NCI-H2029 treated with DMSO at 0.1 percent for 48 hours (cell line): ENCODE measurements at regions not wholly inside any gene's neighbourhood (a gene's known extent, or its start where the extent isn't known, plus 50 kb on each side); places are given as distances from the start of the nearest gene placed in this dataset.

Source experiments
- DNase-seq: peaks from one replicate; lab custom pipeline; 2025; lab: John Stamatoyannopoulos, UW

DNA sequence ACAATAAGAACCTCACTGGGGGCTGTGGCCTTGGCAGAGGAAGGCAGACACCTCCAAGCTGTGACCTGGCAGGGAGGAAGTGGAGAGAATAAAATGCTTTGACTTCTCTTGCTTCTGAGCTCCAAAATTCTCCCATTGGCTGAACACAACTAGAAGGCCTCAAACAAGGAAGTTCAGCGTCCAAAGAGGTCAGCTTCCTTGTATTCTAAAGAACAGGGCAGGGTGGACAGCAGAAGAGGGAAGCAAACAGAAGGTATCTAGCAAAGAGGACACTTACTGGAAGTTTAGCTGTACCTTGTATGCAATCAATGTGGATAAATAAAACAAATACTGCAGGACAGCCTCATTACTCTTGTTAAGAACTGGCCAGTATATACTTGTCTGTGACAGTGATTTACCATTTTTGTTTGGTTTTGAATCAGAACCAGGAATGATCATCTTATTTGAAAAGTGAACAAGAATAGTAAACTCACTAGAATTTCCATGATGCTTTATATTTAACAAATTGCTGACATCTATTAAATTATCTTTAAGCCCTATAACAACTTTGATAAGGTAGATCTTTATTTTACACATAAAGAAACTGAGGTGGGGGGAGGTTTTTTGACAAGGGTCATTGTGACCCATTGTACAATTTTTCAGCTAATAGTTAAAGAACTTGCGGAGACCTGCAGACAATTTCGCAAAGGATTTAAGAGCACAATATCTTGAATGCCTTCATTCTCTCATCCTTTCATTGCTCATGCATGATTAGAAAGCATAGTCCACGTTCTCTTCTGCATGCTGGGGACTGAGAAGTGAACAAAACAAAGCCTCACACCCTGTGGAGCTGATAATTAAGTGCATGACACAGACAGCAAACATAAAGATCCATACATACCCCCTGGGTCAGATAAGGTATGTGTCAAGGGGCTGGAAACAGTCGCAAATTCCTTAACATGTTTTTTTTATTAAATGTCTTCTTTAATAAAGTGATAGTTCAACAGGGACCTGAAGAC lies 1448.0 kb downstream of the AACS start:
- no peak for DNase-seq

DNA sequence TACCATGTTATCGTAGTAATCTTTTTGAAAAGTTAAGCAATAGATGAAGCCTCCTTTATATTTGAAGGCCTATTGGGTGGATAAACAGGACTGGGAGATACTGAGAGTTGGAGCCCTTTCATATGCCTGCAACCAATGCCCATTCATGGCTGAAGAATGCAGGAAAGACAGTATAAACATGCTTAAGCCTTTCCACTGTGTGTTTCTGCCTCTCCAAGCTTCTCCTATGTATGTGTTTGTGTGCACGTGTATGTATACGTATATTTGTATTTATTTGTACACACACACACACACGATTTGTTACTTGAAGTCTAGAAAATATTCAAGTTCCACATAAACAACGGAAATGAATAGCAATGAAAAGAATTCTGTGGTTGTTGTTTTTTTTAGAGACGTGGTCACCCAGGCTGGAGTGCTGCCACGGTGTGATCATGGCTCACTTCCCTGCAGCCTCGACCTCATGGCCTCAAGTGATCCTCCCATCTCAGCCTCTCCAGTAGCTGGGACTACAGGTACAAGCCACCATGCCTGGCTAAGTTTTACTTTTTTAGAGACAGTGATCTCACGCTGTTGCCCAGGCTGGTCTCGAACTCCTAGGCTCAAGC lies 1453.5 kb downstream of the AACS start:
- no peak for DNase-seq

DNA sequence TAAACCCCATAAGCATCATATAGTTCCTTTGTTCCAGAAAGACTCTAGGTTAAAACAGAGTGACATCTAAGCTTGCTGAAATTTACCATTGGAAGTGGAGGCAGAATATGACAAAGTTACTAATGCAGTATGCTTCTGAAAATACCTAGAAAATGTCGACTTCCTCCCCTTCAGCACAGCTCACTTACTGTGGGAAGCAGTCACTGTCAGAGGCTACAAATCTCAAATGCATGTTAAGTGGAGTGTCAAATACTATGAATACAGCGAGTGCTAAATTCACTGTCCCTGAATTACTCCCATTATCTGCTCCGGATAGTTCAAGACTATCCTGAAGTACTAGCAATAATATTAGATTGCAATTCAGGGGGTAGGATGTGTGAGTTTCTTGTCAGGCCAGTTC lies 1454.6 kb downstream of the AACS start:
- no peak for DNase-seq

DNA sequence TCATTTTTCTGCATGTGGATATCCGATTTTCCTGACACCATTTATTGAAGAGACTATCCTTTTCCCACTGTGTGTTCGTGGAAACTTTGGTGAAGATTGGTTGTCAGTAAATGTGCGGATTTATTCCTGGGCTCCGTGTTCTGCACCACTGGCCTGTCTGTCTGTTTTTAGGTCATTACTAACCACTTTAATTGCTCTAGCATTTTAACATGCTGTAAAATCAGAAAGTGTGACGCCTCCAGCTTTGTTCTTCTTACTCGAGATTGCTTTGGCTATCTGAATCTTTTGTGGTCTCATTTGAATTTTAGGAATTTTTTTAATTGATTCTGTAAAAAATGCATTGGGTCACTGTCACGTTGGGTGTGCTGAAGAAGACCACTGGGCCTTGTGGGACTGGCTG lies 1458.7 kb downstream of the AACS start:
- no peak for DNase-seq

DNA sequence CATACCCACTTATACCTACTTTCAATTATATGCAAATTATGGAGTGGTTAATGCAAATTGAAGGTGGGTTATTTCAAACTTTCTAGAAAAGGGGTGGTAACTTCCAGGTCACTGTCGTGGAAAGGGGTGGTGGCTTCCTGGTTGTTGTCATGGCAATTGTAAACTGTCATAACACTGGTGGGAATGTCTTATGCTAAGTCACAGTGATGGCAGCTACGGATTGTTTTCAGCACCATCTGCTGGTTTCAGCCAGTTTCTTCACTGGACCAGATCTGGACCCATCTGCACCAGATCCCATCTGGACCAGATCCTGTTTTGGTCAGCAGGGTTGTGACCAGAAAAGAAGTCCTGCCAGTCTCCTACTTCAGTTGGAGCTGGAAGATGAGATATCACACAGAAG lies 1469.3 kb downstream of the AACS start:
- no peak for DNase-seq

DNA sequence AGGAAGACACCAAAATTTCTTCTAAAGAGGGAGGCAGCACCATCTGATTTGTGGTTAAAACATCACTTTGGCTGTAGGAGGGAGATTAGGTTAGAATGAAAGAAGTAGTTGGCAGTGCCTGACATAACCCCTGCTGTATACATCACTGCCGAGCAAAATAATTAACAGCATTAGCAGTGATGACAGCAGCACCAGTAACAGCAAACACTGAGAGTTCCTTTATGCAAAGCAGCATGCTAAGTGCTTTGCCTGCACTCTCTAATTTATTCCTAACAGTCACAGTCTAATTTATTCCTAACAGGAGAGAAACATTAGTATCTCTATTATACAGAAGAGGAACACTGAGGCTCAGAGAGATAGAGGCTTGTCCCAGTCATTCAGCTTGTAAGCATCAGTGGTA lies 1469.7 kb downstream of the AACS start:
- DNase-seq: no peak

DNA sequence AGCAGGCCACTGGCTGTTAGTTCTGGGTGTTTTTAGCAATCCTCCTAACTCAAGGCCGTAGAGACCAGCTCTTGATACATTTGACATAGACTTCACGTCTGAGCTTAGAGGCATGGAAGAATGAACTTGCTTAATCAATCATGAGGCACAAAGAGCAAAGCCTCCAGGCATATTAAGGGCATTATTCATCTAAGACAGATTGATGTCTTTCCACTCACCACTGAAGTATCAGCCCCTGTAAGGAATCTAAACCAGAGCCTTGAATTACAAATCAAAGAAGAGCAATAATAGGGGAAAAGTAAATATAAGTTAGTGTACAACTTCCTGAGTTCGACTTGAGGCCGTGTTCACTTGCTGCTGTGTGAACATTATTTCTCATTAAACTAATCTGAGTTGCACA lies 1470.7 kb downstream of the AACS start:
- DNase-seq: no peak

DNA sequence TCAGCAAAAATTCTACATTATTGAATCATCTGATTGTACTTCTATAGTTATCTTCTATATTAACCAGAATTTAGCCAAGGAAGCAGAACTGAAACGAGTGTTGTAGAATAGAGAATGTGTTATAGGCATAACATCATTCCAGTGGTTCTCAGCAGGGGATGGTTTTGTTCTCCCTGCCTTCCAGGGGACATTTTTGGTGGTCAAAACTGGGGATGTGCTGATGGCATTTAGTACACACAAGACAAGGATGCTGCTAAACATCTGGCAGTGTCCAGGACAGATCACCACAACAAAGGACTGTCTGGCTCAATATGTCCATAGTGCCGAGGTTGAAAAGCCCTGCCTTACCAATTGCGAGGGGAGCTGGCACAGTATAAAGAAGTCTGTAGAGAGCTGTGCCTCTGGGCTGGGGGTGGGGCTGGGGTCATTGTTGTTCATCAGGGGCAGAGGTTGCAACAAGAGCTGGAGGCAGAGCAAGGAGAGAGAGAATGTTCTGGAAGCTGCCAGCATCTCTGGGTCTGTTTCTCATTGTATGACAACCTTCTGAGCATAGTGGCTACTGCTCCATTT lies 1472.8 kb downstream of the AACS start:
- no peak for DNase-seq

DNA sequence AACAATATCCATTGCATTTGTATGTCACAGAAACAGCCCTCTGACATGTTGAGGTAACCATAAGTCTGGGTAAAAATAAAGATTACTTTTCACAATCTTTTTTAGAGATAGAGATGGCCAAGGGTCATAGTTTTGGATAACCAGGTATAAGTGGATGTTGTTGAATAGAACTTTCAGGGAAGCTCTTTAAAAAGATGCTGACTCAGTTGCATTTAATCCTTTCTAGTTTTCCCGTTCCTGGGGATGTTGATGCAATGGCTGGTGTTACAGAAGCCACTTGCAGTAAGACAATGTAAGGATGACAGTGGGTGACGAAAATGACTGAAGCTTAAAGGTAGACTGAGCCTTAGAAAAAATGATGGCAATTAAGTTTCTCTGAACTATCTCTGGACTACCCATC lies 1473.7 kb downstream of the AACS start:
- no peak for DNase-seq

DNA sequence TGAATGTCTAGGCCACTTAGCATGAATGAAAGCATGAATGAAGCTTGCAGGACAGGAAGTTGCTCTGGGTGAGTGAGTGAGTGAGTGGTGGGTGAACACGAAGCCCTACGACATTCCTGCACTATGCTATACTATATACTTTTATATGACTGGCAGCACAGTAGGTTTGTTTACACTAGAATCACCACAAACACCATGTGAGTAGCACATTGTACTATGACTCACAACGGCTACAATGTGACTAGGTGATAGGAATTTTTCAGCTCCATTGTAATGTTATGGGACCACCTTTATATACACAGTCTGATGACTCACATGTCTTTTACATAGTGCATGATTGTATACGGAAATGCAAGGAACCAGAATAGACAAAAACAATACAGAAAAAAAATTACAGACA lies 1480.2 kb downstream of the AACS start:
- DNase-seq: no peak

DNA sequence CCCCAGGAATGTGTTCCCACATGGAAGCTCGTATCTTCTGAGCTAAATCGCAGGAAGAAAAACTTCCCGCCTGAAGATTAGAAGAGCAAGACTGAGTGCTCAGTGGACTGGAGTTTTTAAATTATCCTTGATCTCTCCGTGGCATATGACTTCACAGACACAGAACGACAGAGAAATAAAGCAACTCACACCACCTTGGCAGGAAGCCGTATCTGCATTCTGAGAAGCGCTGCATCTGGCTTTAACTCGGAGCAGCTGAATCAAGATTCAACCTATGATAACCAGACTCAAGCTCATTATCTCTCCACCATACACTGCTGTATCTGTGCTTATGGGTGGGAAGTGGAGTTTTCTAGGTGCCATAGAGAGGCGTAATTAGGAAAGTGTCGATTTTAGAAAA lies 1482.7 kb downstream of the AACS start:
- no peak for DNase-seq

DNA sequence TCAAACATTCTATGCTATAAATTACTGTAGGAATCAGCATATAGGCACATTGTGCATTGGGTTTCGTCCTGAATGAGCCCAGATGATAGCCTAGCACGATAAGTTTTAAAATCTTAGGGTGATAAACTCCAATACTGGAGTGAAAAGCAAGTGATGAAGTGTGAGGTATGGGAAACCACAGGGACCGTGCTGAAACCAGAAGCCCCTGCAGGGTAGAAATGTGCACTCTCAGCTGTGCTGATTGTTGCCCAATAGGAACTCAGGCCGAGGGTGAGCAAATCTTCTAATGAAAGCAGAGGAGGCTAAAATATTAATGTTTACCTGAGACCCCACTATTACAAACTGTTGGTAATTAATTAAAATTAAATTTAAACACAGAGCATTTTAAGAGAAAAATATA lies 1486.6 kb downstream of the AACS start:
- DNase-seq: no peak

DNA sequence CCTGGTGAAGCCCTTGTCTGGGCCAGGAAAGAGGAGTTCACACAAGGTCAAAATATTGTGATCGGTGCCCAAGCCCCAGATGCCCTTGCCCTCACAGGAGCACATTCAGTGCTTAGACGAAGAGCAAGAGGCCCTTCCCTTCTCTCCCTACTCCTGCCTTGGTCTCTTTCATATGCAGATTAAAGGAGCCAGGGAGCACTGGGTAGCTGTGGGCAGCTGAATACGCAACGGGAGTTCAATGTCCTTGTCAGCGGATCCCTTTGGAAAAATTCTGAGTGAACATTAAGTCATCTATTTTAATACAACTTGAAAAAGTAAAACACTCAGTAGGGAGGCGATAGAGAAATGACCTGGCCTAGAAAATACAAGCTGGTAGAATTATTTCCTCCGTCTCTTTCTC lies 1489.4 kb downstream of the AACS start:
- DNase-seq: no peak

DNA sequence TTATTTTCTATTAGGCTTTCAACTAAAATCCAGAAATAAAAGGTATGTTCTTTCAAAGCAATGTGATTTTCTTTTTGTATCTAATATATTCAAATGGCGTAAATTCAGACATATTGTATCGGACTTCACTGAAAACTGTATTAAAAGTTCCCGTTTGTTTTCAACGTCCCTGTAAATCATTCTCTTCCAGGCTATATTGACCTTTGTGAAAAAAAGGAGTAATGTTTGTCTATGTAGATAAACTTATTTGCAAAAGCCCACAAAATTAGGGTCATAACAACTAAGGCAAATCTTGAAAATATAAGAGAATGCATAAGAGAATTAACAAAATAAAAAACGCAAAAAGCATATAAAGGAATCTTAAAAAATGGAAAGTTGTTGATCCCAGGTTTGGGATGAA lies 1492.4 kb downstream of the AACS start:
- DNase-seq: no peak

DNA sequence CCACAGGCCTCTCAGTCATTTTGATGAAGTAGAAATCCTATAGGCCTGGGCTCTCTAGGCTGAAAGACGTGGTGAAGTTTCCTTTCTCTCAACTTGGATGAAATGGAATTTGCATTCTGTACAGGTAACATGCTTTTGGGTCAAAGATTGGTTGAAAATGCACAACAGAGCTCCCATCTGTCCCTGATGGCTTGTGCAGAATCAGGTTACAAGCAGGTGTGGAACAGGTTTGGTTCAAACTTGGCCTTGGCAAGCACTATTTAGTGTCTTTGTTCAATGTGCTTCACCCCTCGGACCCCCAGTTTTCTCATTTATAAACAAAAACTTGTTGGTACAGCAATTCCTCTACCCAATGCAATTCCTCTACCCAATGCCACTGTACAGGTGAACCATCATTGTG lies 1493.0 kb downstream of the AACS start:
- DNase-seq: no peak

DNA sequence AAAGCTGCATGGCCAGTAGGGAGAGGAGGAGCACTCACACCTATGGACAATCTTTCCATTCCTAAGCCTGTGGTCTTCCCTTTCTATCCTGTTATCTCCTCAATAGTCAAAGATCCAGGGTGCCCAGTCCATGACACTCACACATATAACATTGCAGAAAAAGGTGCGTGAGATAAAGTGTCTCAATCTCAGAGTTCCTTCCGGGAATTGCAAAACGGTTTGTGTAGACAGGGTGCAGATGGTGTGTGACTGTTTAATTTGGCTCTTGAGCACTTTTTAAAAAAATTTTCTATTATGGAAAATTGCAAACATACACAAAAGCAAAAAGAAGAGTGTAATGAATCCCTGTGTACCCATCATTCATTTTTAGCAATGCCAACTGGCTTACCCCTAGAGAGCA lies 1493.6 kb downstream of the AACS start:
- peak; percentile 55 for DNase-seq

DNA sequence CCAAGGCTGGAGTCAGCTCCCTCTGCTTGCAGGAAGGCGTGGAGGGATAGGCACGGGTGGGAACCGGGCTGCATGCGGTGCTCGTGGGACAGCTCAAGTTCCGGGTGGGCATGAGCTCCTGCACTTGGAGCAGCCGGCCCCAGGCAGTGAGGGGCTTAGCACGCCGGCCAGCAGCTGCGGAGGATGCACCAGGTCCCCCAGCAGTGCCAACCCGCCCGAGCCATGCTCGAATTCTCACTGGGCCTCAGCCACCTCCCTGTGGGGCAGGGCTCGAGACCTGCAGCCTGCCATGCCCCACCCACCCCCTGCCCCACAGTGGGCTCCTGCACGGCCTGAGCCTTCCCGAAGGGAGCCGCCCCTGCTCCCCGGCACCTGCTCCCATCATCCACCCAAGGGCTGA lies 1501.8 kb downstream of the AACS start:
- no peak for DNase-seq

DNA sequence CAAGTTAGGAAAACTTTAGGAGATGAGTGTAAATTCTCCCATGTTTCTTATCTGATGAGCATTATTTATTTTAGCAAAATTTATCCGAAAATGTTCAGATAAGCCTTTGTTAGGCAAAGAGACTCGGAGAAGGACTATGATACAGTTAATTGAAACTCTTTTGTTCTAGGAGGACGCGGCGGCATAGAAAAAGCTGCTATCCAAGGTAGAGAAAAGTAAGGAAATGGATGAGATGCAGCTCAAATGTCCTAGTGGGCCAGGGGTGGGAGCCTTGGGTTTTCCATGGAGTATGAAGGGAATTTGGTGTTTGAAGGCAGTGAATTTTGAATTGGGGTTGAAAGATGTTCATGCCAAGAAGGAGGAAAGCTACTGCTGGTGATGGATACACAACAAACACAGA lies 1504.5 kb downstream of the AACS start:
- DNase-seq: no peak

DNA sequence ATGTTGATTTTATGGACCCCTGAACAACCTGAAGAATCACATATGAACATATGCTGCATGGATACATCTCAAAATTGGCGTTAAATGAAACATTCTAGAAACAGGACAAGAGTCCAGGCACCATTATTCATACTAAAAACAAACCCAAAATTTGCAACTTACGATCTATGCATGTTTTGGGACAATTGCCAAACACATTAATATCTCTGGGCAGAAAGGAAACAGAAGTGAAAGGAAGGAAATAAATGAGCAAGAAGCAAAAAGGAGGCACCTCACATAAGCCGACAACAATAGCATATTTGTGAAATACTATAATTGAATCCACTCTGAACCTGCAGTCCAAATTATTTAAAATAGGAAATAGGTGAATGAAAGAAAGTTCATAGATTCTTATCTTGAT lies 1505.3 kb downstream of the AACS start:
- DNase-seq: no peak

DNA sequence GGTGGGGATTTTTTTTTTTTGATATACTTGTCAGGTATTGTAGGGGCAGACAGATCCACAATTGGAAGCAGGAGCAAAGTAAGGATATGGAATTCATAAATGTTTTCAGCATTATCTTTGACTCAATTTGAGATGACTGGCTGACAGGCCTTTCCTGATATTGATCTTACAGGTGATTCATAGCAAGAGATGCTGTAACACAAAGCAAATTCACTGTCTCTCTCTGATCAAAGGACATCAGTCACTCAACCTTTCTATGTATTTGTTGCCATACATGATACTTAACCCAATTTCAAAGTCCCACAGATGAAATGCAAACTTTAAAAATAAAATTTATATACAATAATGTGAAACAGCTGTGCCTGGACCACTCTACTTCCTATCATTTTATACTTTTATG lies 1506.9 kb downstream of the AACS start:
- no peak for DNase-seq

DNA sequence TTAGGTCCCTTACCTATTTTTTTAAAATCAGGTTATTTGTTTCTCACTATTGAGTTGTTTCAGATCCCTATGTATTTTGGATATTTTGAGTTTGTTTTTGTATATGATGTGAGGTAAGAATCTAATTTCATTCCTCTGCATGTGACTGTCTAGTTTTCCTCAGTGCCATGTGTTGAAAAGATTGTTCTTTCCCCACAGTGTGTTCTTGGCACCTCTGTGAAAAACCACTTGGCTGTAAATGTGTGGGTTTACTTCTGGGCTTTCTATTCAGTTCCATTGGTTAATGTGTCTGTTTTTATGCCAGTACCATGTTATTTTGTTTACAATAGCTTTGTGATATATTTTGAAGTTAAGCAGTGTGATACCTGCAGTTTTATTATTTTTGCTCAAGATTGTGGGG lies 1516.4 kb downstream of the AACS start:
- DNase-seq: no peak

DNA sequence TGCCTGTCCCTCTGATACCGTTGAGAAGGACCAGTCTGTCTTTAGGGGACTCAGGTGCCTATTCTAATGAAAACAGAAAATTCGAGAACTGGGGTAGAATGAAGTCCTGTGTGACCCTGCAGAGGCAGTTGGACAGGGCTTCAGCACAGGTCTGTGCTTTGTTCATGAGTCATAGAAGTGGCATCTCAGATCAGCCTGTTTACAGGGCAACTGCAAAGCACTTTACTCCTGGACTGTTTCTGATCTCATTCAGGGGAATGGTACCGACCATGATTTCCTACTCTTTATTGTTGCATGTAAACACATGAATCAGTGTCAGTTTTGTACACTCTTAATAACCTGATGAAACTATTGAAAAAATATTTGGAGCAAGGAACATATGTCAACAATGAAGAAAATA lies 1517.0 kb downstream of the AACS start:
- DNase-seq: peak; percentile 12

DNA sequence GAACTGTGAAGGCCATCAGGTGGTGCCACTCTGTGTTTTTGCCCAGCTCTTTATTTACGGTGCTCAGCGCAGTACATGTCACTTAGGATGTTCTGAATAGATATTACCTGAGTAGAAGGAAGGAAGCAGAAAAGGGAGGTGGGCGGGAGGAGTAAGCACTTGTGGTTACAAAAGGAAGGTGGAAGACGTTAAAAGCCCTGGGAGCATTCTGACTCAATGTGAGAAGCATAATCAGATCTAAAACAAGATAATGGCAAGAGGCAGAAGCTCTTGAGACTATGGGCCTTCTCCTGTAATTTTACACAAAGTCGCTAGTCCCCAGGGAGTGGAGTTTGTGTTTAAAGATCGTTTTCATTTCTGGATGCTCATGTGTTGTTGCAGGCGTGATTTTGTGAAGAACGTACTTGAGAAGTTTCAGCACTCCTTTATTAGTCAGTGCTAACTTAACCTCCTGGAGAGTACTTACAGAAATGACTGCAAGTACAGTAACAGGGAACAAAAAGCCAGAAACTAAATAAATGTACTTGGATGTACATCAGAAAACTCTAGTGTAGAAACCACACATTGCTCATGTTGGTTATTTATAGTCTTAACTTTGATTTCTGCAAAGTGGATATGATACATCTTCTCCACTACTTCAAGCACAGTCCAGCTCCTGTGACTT lies 1523.5 kb downstream of the AACS start:
- no peak for DNase-seq
